SK-N-SH treated with all-trans-retinoic acid at 6 μM for 48 hours (cell line): ENCODE measurements at regions not wholly inside any gene's neighbourhood (a gene's known extent, or its start where the extent isn't known, plus 50 kb on each side); places are given as distances from the start of the nearest gene placed in this dataset.

Experiments
- GLIS3 ChIP-seq: fragments of 250-450 bp; sonication (Bioruptor Pico); IDR thresholded peaks from 2 replicates; pipeline ENCODE4 v1.5.0; 2020; ENCODE audit warnings: mild to moderate bottlenecking, moderate library complexity
- SNAI2 ChIP-seq: fragments of 250-450 bp; sonication (Bioruptor Pico); IDR thresholded peaks from 2 replicates; pipeline ENCODE4 v1.5.0; 2020; ENCODE audit warnings: mild to moderate bottlenecking, moderate library complexity
- TCF4 ChIP-seq: fragments of 250-450 bp; sonication (Bioruptor Pico); IDR thresholded peaks from 2 replicates; pipeline ENCODE4 v1.8.0; 2021; ENCODE audit warnings: mild to moderate bottlenecking, moderate library complexity, borderline replicate concordance
- ZFP3 ChIP-seq: fragments of 250-450 bp; sonication (Bioruptor Pico); IDR thresholded peaks from 2 replicates; pipeline ENCODE4 v1.5.0; 2020; ENCODE audit warnings: mild to moderate bottlenecking, moderate library complexity
- ZNF565 ChIP-seq: fragments of 450-650 bp; formaldehyde crosslinking; conservative IDR thresholded peaks from 2 replicates; pipeline ENCODE4 v1.5.0; 2020; ENCODE audit warnings: low read depth, mild to moderate bottlenecking, moderate library complexity
- TF ChIP-seq, protein P1 (sequence below): fragments of 250-450 bp; sonication (Bioruptor Pico); IDR thresholded peaks from 2 replicates; pipeline ENCODE4 v1.8.0; 2020; ENCODE audit warnings: mild to moderate bottlenecking, moderate library complexity, borderline replicate concordance
- TF ChIP-seq, protein P2 (sequence below): fragments of 250-450 bp; sonication (Bioruptor Pico); IDR thresholded peaks from 2 replicates; pipeline ENCODE4 v1.5.1; 2020; ENCODE audit warnings: low read depth, mild to moderate bottlenecking, moderate library complexity
- TF ChIP-seq, protein P3 (sequence below): fragments of 250-450 bp; sonication (Bioruptor Pico); IDR thresholded peaks from 2 replicates; pipeline ENCODE4 v1.5.1; 2021; ENCODE audit warnings: mild to moderate bottlenecking, moderate library complexity

DNA sequence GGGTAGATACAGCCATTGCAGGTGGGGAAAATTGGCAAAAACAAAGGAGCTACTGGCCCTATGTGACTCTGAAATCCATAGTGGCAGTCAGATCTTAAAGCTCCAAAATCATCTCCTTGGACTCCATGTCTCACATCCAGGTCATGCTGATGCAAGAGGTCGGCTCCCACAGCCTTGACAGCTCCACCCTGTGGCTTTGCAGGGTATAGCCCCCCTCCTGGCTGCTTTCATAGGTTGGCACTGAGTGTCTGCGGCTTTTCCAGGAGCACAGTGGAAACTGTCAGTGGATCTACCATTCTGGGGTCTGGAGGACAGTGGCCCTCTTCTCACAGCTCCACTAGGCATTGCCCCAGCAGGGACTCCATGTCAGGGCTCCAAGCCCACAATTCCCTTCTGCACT, 1190.1 kb downstream of the CDH12 start:
- TF ChIP-seq, protein P1, sequence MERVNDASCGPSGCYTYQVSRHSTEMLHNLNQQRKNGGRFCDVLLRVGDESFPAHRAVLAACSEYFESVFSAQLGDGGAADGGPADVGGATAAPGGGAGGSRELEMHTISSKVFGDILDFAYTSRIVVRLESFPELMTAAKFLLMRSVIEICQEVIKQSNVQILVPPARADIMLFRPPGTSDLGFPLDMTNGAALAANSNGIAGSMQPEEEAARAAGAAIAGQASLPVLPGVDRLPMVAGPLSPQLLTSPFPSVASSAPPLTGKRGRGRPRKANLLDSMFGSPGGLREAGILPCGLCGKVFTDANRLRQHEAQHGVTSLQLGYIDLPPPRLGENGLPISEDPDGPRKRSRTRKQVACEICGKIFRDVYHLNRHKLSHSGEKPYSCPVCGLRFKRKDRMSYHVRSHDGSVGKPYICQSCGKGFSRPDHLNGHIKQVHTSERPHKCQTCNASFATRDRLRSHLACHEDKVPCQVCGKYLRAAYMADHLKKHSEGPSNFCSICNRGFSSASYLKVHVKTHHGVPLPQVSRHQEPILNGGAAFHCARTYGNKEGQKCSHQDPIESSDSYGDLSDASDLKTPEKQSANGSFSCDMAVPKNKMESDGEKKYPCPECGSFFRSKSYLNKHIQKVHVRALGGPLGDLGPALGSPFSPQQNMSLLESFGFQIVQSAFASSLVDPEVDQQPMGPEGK (CRISPR knock-in tag): no peak
- no peak for TF ChIP-seq GLIS3
- TF ChIP-seq TCF4 (CRISPR knock-in tag): no peak
- TF ChIP-seq, protein P2, sequence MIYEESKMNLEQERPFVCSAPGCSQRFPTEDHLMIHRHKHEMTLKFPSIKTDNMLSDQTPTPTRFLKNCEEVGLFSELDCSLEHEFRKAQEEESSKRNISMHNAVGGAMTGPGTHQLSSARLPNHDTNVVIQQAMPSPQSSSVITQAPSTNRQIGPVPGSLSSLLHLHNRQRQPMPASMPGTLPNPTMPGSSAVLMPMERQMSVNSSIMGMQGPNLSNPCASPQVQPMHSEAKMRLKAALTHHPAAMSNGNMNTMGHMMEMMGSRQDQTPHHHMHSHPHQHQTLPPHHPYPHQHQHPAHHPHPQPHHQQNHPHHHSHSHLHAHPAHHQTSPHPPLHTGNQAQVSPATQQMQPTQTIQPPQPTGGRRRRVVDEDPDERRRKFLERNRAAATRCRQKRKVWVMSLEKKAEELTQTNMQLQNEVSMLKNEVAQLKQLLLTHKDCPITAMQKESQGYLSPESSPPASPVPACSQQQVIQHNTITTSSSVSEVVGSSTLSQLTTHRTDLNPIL: no peak
- no peak for TF ChIP-seq ZFP3 (CRISPR knock-in tag)
- TF ChIP-seq, protein P3, sequence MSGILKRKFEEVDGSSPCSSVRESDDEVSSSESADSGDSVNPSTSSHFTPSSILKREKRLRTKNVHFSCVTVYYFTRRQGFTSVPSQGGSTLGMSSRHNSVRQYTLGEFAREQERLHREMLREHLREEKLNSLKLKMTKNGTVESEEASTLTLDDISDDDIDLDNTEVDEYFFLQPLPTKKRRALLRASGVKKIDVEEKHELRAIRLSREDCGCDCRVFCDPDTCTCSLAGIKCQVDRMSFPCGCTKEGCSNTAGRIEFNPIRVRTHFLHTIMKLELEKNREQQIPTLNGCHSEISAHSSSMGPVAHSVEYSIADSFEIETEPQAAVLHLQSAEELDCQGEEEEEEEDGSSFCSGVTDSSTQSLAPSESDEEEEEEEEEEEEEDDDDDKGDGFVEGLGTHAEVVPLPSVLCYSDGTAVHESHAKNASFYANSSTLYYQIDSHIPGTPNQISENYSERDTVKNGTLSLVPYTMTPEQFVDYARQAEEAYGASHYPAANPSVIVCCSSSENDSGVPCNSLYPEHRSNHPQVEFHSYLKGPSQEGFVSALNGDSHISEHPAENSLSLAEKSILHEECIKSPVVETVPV (CRISPR knock-in tag): no peak
- no peak for TF ChIP-seq ZNF565 (CRISPR knock-in tag)
- TF ChIP-seq SNAI2 (CRISPR knock-in tag): no peak
